ENCODE measurements at regions not wholly inside any gene's neighbourhood (a gene's known extent, or its start where the extent isn't known, plus 50 kb on each side); places are given as distances from the start of the nearest gene placed in this dataset.

GRCh38 chrX:36947214-36947613, 61.0 kb upstream of the FAM47C start:
- no peak for DNase-seq

- DNase-seq: no peak
These were observed 57.5 kb upstream of the FAM47C start for GRCh38 chrX:36950495-36951253.

- no peak for DNase-seq
These were observed 50.5 kb upstream of the FAM47C start for GRCh38 chrX:36957425-36958328.

All from NCI-H226 (cell line).